ENCODE measurements at regions not wholly inside any gene's neighbourhood (a gene's known extent, or its start where the extent isn't known, plus 50 kb on each side); places are given as distances from the start of the nearest gene placed in this dataset.

GRCh38 chr5:89268460-89268859 is 385.5 kb upstream of the MEF2C start:
- no peak overlapping the region for H2AK5ac ChIP-seq (ENCODE audit: low read depth, low read length)
- H2BK5ac ChIP-seq (ENCODE audit: low read depth, low read length, poor library complexity, severe bottlenecking) = no peak overlapping the region
- H4K8ac ChIP-seq (ENCODE audit: low read depth in 2 of 2, low read length in 2 of 2) = no peak overlapping the region
- no peak overlapping the region for H4K91ac ChIP-seq (ENCODE audit: insufficient read depth, low read depth, low read length)
- ATAC-seq (ENCODE audit: low read depth) (no peak), DNase-seq (no peak)
- no peak overlapping the region for H2AFZ ChIP-seq (replicated peaks; ENCODE audit: low read length, poor library complexity)
- H3K79me1 ChIP-seq (ENCODE audit: low read depth in 1 of 2, low read length in 2 of 2) = no peaks in the 10 kb centered on the region
- WGBS, 2 experiments (ENCODE audit: extremely low coverage in 2 of 2, insufficient read length in 1 of 2) = no CpG with 5 or more reads among the region's 4 CpGs
- intact Hi-C loops (cut with micrococcal nuclease) = no loop called here
- dilution Hi-C loops (cut with HindIII; ENCODE audit: low sequenced_read_pairs, unreplicated experiment) = no loop called here
- H3K4me1 ChIP-seq (ENCODE audit: control insufficient read depth, insufficient read depth, low read length) = peaks cover 2% of the 10 kb centered on the region; the same call in 1 of the 2 replicates
- no peaks in the 10 kb centered on the region for H4K20me1 ChIP-seq (ENCODE audit: insufficient read depth, low read length)
- no peak overlapping the region for H3K23ac ChIP-seq (ENCODE audit: low read depth, low read length)
- H3K9ac ChIP-seq (ENCODE audit: low read depth, low read length) = no peak overlapping the region
- no TSS peak for BruUV-seq (replicated peaks)
- H3K9me3 ChIP-seq (ENCODE audit: control insufficient read depth, insufficient read depth, low read length) = no peaks in the 10 kb centered on the region
- H3K14ac ChIP-seq (replicated peaks; ENCODE audit: low read depth, low read length) = no peak overlapping the region
- no peak overlapping the region for H2BK15ac ChIP-seq (ENCODE audit: low read depth, low read length)
- in situ Hi-C loops (cut with MboI; ENCODE audit: low sequenced_read_pairs) = no loop called here
- H2BK120ac ChIP-seq (ENCODE audit: low read depth, low read length) = no peak overlapping the region
- no peak overlapping the region for H3K4me2 ChIP-seq (ENCODE audit: low read depth, low read length)
- H3K18ac ChIP-seq (ENCODE audit: low read depth, low read length) = no peak overlapping the region
- H4K5ac ChIP-seq (ENCODE audit: low read depth, low read length) = no peak overlapping the region
- H3K27me3 ChIP-seq (ENCODE audit: control insufficient read depth, insufficient read depth, low read length) = no peaks in the 10 kb centered on the region
- H2BK20ac ChIP-seq (ENCODE audit: low read depth, low read length) = no peak overlapping the region
- no peak for TF ChIP-seq SMC3 (IDR thresholded peaks at IDR 0.05; ENCODE audit: low read depth, low read length)
- H3K4me3 ChIP-seq (ENCODE audit: insufficient read depth, low read depth, low read length) = no peak overlapping the region
- no peak overlapping the region for H2AK9ac ChIP-seq (replicated peaks; ENCODE audit: low read depth, low read length, poor library complexity)
- ChIA-PET CTCF (no interaction called here), POLR2A (ENCODE audit: unreplicated experiment) (no interaction called here)
- no peak overlapping the region for H3K4ac ChIP-seq (ENCODE audit: low read depth, low read length)
- no peak overlapping the region for H3K27ac ChIP-seq (ENCODE audit: insufficient read depth, low read length)
- no peaks in the 10 kb centered on the region for H3K36me3 ChIP-seq (ENCODE audit: control insufficient read depth, insufficient read depth, low read length)
- H3K9me1 ChIP-seq (ENCODE audit: insufficient read depth, low read length) = no peaks in the 10 kb centered on the region
- H3K56ac ChIP-seq (ENCODE audit: extremely low read depth, insufficient read depth, low read length) = no peak overlapping the region
